ENCODE measurements at regions not wholly inside any gene's neighbourhood (a gene's known extent, or its start where the extent isn't known, plus 50 kb on each side); places are given as distances from the start of the nearest gene placed in this dataset.
"Not testable (repeated sequence)": the region's sequence is repeated elsewhere in the genome, so short reads cannot be mapped to it uniquely, and the experiment has no call there.

DNA sequence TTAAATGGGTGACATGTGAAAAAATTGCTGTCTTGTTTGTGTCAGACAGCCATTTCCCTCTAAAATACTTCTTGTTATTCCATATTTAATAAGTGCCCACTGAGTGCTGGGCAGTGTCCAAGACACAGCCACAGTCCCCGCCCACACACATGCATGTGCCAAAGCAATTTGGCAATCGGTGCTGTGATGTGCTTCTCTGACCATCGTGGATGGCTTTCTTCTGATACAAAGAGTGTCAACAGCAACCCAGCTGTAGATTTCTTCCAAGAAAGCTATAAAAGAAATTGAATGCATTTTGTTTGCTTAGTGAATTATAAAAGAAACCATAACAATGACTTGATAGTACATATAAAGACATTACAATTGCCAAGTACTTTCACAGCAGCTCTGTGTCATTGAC lies 140.5 kb upstream of the ATXN1 start:
- DNase-seq = no peak

- DNase-seq = no peak
These were observed 140.0 kb upstream of the ATXN1 start for GRCh38 chr6:16901306-16901705.

GRCh38 chr6:16898640-16899396 lies 137.6 kb upstream of the ATXN1 start:
- no peak for DNase-seq

DNA sequence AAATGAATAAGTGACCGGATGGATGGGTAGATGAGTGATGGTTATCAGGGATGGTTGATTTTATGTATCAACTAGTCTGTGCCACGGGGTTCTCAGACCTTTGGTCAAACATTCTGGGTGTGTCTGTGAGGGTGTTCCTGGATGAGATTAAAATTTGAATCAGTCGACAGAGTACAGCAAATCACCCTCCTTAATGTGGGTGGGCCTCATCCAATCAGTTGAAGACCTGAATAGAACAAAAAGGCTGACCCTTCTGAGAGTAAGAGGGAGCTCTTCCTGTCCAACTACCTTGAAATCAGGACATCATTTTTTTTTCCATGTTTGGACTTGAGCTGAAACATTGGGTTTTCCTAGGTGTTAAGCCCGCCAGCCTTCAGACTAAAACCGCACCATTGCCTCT lies 136.4 kb upstream of the ATXN1 start:
- no peak for DNase-seq

DNA sequence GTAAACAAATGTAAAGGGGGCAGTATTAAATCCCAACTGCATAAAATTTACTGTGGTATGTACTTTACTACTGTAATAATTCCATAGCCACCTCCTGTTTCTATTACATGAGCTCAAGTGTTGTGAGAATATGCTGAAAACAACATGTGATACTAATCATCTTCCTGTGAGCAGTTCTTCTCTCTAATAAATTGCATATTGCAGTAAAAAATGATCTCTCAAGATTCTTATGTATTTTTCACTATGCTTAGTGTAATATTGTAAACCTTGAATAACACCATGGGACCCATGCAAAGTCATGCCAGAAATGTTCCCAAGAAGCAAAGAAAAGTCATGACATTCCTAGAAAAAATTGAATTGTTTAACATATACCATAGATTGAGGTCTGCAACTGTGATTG lies 133.0 kb upstream of the ATXN1 start:
- no peak for DNase-seq

DNA sequence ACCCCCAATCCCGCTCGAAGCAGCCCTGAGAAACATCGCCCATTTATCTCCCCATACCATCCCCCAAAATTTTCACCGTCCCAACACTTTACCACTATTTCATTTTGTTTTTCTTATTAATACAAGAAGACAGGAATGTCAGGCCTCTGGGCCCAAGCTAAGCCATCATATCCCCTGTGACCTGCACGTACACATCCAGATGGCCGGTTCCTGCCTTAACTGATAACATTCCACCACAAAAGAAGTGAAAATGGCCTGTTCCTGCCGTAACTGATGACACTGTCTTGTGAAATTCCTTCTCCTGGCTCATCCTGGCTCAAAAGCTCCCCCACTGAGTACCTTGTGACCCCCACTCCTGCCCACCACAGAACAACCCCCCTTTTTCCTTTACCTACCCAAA lies 129.8 kb upstream of the ATXN1 start:
- not testable (repeated sequence) for DNase-seq

- no peak for DNase-seq
These were observed 124.3 kb upstream of the ATXN1 start for GRCh38 chr6:16885411-16886160.

DNA sequence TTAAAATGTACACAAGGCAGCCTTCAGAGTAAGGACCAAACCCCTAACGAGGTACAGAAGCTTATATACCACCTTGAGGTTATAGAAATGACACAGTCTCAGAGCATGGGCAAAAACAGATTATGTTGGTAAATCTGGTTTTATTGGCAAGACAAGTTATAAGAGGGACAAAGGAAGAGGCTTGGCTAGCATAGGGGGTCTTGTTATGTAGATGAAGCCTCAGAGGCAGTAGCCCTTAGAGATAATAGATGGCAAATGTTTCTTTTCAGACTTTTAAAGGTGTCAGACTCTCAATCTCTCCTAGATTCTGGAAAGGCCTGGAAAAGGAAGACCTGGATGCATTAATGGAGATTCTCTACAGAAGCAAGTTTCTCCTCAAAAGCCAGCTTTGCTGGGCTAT lies 123.3 kb upstream of the ATXN1 start:
- DNase-seq = no peak

- no peak for DNase-seq
These were observed 122.2 kb upstream of the ATXN1 start for GRCh38 chr6:16883414-16883813.

DNA sequence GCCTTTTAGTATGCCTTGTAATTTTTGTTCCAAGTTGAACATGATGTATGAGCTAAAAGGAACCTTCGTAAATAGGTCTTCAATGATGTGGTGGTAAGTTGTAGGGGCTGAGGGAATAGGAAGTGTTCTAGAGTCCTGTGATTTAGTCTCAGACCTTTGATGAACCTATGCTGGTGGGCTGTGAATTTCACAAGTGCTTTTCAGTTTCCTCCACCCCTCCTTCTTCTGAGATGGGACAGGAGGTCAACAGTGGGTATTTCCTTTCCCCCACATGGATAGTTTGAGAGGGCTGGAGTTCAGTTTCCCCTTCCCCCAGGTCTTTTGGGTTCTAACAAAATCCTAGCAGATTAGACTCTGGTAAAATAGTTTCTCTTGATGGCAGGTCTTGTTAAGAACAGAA lies 121.0 kb upstream of the ATXN1 start:
- no peak for DNase-seq

DNA sequence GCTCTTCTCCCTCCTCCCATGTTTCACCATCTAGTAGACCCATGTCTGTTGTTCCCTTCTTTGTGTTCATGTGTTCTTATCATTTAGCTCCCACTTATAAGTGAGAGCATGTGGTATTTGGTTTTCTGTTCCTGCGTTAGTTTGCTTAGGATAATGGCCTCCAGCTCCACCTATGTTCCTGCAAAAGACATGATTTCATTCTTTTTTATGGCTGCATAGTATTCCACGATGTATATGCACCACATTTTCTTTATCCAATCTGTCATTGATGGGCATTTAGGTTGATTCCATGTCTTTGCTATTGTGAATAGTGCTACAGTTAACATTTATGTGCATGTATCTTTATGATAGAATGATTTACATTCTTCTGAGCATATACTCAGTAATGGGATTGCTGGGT lies 115.6 kb upstream of the ATXN1 start:
- not testable (repeated sequence) for DNase-seq

- no peak for DNase-seq
These were observed 114.9 kb upstream of the ATXN1 start for GRCh38 chr6:16876201-16876600.

DNA sequence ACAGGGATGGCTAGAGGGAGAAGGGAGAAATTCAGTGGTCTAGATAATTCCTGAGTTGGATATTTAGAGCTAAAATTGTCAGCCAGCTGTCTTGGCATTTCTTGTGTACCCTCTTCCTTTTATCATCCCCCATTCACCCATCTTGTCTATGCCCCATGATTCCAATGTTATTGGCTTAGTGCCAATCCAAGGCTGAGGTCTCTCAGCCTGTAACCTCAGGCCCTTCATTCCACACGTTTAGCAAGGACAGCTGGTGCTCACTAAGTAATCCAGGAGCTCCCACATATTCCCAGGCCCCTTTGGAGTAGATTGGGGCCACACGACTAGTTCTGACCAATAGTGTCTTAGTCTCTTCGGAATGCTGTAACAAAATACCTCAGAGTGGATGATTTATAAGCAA lies 112.4 kb upstream of the ATXN1 start:
- no peak for DNase-seq

DNA sequence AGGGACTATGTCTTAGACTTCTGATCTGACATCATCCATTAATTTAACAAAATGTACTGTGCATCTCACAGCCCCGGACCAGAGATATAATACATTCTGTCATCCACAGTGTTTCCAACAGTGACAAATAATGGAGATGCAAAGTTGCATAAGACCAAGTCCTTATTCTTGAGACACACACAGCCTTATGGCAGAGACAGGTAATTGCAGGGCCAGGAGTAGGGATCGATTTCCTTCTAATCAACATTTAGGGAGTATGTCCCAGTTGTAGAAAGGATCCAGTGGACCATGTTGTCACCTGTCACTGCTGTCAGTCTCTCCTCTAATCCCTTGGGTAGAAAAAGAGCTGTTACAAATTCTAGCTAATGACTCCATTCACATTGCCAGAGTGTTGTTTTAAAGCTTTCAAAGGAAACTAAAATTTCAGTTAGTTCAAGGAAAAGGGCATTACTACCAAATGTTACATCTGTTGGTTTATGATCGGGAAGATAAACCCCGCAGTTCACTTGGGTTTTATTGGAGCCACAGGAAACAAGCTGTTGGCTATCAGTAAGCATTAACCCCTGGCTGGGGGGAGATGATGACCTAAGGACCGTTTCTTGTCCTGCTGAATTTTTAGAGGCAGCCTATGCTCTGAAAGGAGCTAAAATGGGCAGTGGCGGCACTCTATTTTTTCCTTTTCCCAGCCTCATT lies 111.4 kb upstream of the ATXN1 start:
- no peak for DNase-seq

DNA sequence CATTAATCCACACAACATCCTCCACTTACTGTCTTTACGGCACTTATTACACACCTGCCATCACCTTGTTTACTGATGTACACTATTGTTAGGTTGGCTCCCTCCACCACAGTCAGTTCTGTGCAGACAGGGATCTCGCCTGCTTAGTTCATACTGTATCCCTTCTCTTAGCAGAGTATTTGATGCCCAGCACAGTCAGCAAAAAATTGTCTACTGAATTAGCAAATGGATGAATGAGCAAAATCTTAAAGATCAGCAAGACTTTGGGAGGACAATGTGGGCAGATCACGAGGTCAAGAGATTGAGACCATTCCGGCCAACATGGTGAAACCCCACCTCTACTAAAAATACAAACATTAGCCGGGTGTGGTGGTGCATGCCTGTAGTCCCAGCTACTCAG lies 109.8 kb upstream of the ATXN1 start:
- DNase-seq = no peak

- peak; percentile 1 for DNase-seq
These were observed 107.7 kb upstream of the ATXN1 start for GRCh38 chr6:16868968-16869367.

DNA sequence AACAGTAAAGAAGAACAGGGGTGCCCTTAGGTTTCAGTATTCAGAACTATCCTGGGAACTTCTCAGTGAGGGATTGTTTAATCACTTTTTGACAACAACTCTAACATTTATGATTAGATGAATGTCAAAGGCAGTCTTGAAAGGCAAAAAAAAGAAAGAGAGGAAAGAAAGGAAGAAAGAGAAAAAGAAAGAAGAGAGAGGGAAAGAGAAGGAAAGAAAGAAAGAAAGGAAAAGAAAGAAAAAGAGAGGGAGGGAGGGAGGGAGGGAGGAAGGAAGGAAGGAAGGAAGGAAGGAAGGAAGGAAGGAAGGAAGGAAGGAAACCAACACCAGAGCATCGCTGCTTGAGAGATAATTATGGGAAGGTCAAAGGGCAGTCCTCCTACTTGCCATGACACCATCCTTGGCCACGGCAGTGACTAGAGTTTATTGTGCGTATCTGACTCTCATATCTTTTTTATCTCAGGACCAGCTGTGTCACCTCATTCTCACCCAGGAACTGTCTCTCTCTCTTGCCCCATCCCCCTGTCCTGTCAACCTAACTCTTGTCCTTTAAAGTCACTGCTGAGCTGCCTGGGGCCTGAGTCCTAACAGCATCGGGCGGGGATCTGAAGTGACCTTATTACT lies 96.8 kb upstream of the ATXN1 start:
- DNase-seq = no peak

DNA sequence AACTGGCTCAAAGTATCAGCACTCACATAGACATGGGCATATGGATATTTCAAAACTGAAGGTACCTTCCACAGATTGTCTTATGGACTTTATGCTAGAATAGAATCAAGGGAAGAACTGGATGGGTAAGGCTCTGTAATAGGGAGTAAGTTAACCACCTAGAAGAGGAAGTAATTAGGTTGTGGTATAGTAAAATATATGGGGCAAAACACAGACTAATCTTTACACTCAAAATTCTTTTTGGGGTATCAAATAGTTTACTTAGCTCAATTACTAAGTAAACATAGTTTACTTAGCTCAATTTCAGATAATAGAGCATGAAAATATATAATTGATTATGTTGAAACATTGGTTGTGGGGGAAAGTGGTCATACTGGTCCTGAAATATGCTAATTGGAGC lies 94.2 kb upstream of the ATXN1 start:
- no peak for DNase-seq

- no peak for DNase-seq
These were observed 93.7 kb upstream of the ATXN1 start for GRCh38 chr6:16854986-16855385.

DNA sequence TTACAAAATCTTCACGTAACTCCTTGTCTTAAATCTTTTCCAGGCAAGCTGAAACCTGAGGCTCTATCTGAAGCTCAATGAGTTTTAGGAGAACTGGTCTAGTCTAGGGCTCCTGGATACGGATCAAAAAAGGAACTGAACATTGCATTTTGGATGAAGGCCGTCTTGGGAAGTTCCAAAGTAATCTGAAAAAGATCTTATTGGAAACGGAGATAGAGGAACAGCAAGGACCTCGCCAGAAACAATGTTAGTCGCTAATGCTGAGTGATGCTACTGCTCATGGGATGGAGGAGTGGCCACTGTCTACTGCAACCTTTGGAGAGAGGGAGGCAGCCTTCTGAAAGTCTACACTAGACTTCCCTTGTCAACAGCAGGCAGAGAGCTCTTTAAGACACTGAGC lies 91.4 kb upstream of the ATXN1 start:
- no peak for DNase-seq

GRCh38 chr6:16851758-16852157 lies 90.5 kb upstream of the ATXN1 start:
- DNase-seq = no peak

GRCh38 chr6:16851044-16851540 lies 89.8 kb upstream of the ATXN1 start:
- DNase-seq = no peak

GRCh38 chr6:16850681-16851026 lies 89.4 kb upstream of the ATXN1 start:
- no peak for DNase-seq

Measured in T1000 (cell line).